NCI-H1092 (cell line): ENCODE measurements at regions not wholly inside any gene's neighbourhood (a gene's known extent, or its start where the extent isn't known, plus 50 kb on each side); places are given as distances from the start of the nearest gene placed in this dataset.
"Not testable (repeated sequence)": the region's sequence is repeated elsewhere in the genome, so short reads cannot be mapped to it uniquely, and the experiment has no call there.

Experiments used
- DNase-seq: peaks from one replicate; lab custom pipeline; 2025; lab: John Stamatoyannopoulos, UW

- no peak for DNase-seq
Observed at GRCh38 chr4:189825466-189825865, 115.2 kb upstream of the FRG1 start.

- no peak for DNase-seq
Observed at GRCh38 chr4:189826657-189827056, 114.0 kb upstream of the FRG1 start.

- no peak for DNase-seq
Observed at GRCh38 chr4:189828081-189828697, 112.5 kb upstream of the FRG1 start.

GRCh38 chr4:189832528-189832927 lies 108.1 kb upstream of the FRG1 start:
- no peak for DNase-seq

GRCh38 chr4:189834616-189835015 lies 106.1 kb upstream of the FRG1 start:
- DNase-seq, result no peak

GRCh38 chr4:189835505-189835904 lies 105.2 kb upstream of the FRG1 start:
- DNase-seq, result no peak

GRCh38 chr4:189837471-189837870 lies 103.2 kb upstream of the FRG1 start:
- no peak for DNase-seq

- no peak for DNase-seq
Observed at GRCh38 chr4:189838821-189839497, 101.7 kb upstream of the FRG1 start.

GRCh38 chr4:189840356-189840755 lies 100.3 kb upstream of the FRG1 start:
- no peak for DNase-seq

GRCh38 chr4:189843413-189844009 lies 97.2 kb upstream of the FRG1 start:
- DNase-seq, result no peak

- no peak for DNase-seq
Observed at GRCh38 chr4:189845145-189845846, 95.4 kb upstream of the FRG1 start.

- DNase-seq, result not testable (repeated sequence)
Observed at GRCh38 chr4:189846094-189846493, 94.6 kb upstream of the FRG1 start.

- DNase-seq, result not testable (repeated sequence)
Observed at GRCh38 chr4:189846608-189847007, 94.1 kb upstream of the FRG1 start.

GRCh38 chr4:189848672-189849071 lies 92.0 kb upstream of the FRG1 start:
- DNase-seq, result not testable (repeated sequence)

GRCh38 chr4:189850239-189850856 lies 90.3 kb upstream of the FRG1 start:
- DNase-seq, result no peak

- no peak for DNase-seq
Observed at GRCh38 chr4:189858435-189858834, 82.2 kb upstream of the FRG1 start.

- DNase-seq, result no peak
Observed at GRCh38 chr4:189861101-189861500, 79.6 kb upstream of the FRG1 start.

- DNase-seq, result no peak
Observed at GRCh38 chr4:189869236-189869635, 71.4 kb upstream of the FRG1 start.

GRCh38 chr4:189870511-189871234 lies 70.0 kb upstream of the FRG1 start:
- DNase-seq, result no peak

GRCh38 chr4:189874591-189874990 lies 66.1 kb upstream of the FRG1 start:
- DNase-seq, result no peak

GRCh38 chr4:189881190-189881589 lies 59.5 kb upstream of the FRG1 start:
- not testable (repeated sequence) for DNase-seq

GRCh38 chr4:189888407-189888806 lies 52.3 kb upstream of the FRG1 start:
- DNase-seq, result not testable (repeated sequence)
